Pancreas (tissue), 10 donors: ENCODE measurements at regions not wholly inside any gene's neighbourhood (a gene's known extent, or its start where the extent isn't known, plus 50 kb on each side); places are given as distances from the start of the nearest gene placed in this dataset.

Experiments used
- ATAC-seq, 4 donors: fragments of 200-7000 bp; cut with Tn5 transposase; one replicate each; pipeline versions ENCODE4 v1.8.0 to v1.9.1; 2020; ENCODE audit warnings: mild to moderate bottlenecking in 4 of 4, moderate library complexity in 4 of 4
- DNase-seq, 6 donors: peaks; one replicate each; pipeline ENCODE4 v3.0.0-alpha.2; 2020
- FAIRE-seq: peaks from 2 replicates; lab custom pipeline; 2012; peaks lifted over from hg19 to GRCh38; lab: Jason Lieb, UNC
- H3K27ac ChIP-seq, 4 donors: fragments of 200-600 bp; sonication (generic); 1 replicate in 3 of 4; 2 replicates in 1 of 4; pipeline versions ENCODE4 v1.5.0 to v1.8.0; 2020
- H3K27me3 ChIP-seq, 4 donors: fragments of 200-600 bp; one replicate each; pipeline ENCODE4 v1.8.0; 2021
- H3K36me3 ChIP-seq, 3 donors: fragments of 200-600 bp; sonication (generic) in 1 of 3; one replicate each; pipeline versions ENCODE4 v1.5.0 to v1.8.0; 2020 to 2021
- H3K4me1 ChIP-seq, 3 donors: fragments of 200-600 bp; one replicate each; pipeline ENCODE4 v1.8.0; 2021
- H3K4me3 ChIP-seq, 4 donors: fragments of 200-600 bp; sonication (generic) in 2 of 4; one replicate each; pipeline versions ENCODE4 v1.5.0 to v1.8.0; 2020 to 2021
- H3K9me3 ChIP-seq, 4 donors: fragments of 200-600 bp; one replicate each; pipeline ENCODE4 v1.8.0; 2021
- CTCF ChIP-seq, 4 donors: fragments of 200-600 bp; sonication (generic) in 3 of 4; IDR thresholded peaks; one replicate each; pipeline versions ENCODE4 v1.5.0 to v1.8.0; 2021; ENCODE audit warnings: antibody characterized with exemption in 4 of 4
- WGBS, 2 donors: extraction: QIAGEN DNeasy Blood & Tissue Kit; methylation state at CpG; one replicate each; pipeline ENCODE4 v1.1.7; 2013; 5-methylcytosine and 5-hydroxymethylcytosine counted together
- intact Hi-C, 3 donors: fragments of 100-400 bp; cut with DNase I; formaldehyde crosslinking; loops; one replicate each; pipeline versions ENCODE4 v1.11.1 to v1.14.2; 2022
- donor health status: healthy with polysubstance abuse.
- donor health status: DM: no; HTN: no; CAD: no; lungs with moderate emphysema.
- donor health status: DM: no; HTN: no; CAD: no.
- donor health status: control.
- donor health status: control.
- donor health status: Bipolar disorder and iron deficiency.
- donor health status: DM: yes; HTN: yes; CAD: no.
- donor health status: DM: no; HTN: no; CAD: no.
- donor health status: DM: no; HTN: no; CAD: no.
- donor health status: DM: yes; HTN: yes; CAD: no.

- TF ChIP-seq CTCF (IDR thresholded peaks at IDR 0.05) = no peak
- intact Hi-C loops = no loop called here
- Histone ChIP-seq H3K36me3 (no peaks in the 10 kb centered on the region), H3K4me3 (no peak overlapping the region), H3K27me3 (no peaks in the 10 kb centered on the region), H3K9me3 (no peaks in the 10 kb centered on the region), H3K4me1 (no peaks in the 10 kb centered on the region), H3K27ac (no peak overlapping the region)
- no peak for DNase-seq
- ATAC-seq = no peak
- no peak for FAIRE-seq
- 80 to 82% methylated on average over 4 of the region's 4 CpGs for WGBS, 2 donors
Measured at GRCh38 chr5:125829349-125829748, 593.9 kb upstream of the GRAMD2B start.

DNA sequence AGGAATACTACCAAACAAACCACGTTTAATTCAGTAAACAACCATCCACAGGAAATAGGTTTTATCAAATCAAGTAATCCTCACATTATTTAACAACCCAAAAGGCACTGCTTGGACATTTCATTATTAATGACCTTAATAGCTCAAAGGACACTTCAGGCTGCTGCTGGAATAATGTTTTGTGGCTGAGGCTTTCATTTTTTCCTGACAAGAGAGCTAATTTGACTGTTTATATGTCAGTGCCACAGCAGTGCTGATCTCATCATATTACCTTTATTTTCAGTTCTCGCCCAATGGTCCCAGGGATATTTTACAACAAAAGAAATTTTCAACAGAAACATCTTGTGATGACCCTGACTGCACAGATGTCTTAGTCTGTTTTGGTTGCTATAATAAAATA lies 589.8 kb upstream of the GRAMD2B start:
- H3K27me3 ChIP-seq = no peaks in the 10 kb centered on the region
- 48 to 49% methylated on average over 2 of the region's 2 CpGs for WGBS, 2 donors
- H3K27ac ChIP-seq = no peak overlapping the region
- no peaks in the 10 kb centered on the region for H3K36me3 ChIP-seq
- no peak for TF ChIP-seq CTCF (IDR thresholded peaks at IDR 0.05)
- no peaks in the 10 kb centered on the region for H3K9me3 ChIP-seq
- intact Hi-C loops = no loop called here
- FAIRE-seq (no peak), DNase-seq (no peak), ATAC-seq (no peak)
- H3K4me1 ChIP-seq = no peaks in the 10 kb centered on the region
- no peak overlapping the region for H3K4me3 ChIP-seq

DNA sequence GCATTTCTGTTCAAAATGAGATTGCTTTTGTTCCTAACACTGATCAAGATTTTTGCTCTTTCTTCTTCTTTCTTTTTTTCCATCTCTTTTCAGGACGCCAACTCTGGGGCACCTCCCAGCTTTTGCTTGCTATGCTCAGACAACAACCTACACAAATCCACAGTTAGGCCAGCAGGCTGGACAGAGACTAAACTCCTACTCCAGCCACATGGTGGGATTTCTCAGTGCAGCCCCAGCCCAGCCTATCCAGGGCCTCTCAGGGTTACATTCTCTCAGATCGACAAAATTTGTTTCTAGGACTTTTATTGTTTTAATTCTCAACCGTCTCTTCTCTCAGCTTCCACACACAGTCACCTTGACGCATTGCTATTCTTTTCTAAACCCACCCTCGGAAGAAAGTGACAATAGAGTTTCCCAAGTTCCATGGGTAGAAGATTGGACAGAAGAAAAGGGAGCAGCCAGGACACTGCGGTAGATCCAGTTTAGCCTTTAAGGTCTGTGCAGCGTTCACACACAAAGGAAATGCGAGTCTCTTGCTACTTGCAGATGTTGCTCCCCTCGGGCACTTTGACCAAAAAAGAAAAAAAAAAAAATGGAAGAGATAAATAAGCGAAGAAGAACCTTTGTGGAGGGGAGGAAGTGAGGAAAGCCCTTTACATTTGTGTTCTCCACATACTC lies 588.6 kb upstream of the GRAMD2B start:
- Histone ChIP-seq H3K4me3 (no peak overlapping the region), H3K4me1 (no peaks in the 10 kb centered on the region), H3K27me3 (no peaks in the 10 kb centered on the region), H3K27ac (no peak overlapping the region), H3K36me3 (no peaks in the 10 kb centered on the region), H3K9me3 (no peaks in the 10 kb centered on the region)
- ATAC-seq (no peak), FAIRE-seq (no peak), DNase-seq (no peak)
- intact Hi-C loops = no loop called here
- no peak for TF ChIP-seq CTCF (IDR thresholded peaks at IDR 0.05)
- whole genome bisulfite sequencing, 2 donors = 81 to 90% methylated on average over 10 of the region's 10 CpGs

- Histone ChIP-seq H3K27me3 (no peaks in the 10 kb centered on the region), H3K9me3 (no peaks in the 10 kb centered on the region), H3K27ac (no peak overlapping the region), H3K36me3 (no peaks in the 10 kb centered on the region), H3K4me3 (peak overlapping the region in 2 of 4 donors; percentile 7 to 10), H3K4me1 (no peaks in the 10 kb centered on the region)
- ATAC-seq (peak; percentile 90 to 98 (median 95)), FAIRE-seq (no peak), DNase-seq (peak in 5 of 6 donors; percentile 26 to 58 (median 37))
- intact Hi-C loops = no loop called here
- WGBS, 2 donors = 8 to 9% methylated on average over 11 of the region's 11 CpGs
- TF ChIP-seq CTCF (IDR thresholded peaks at IDR 0.05) = peak; percentile 33 to 63 (median 52)
Measured at GRCh38 chr5:125835293-125836172, 587.7 kb upstream of the GRAMD2B start.
